Nephron progenitor cell (in vitro differentiated cells): ENCODE measurements at regions not wholly inside any gene's neighbourhood (a gene's known extent, or its start where the extent isn't known, plus 50 kb on each side); places are given as distances from the start of the nearest gene placed in this dataset.
"Not testable (repeated sequence)": the region's sequence is repeated elsewhere in the genome, so short reads cannot be mapped to it uniquely, and the experiment has no call there.

ENCODE experiments used
- DNase-seq: peaks from one replicate; pipeline ENCODE4 v3.0.0; 2021
- H3K27ac Mint-ChIP-seq: 2 replicates; pipeline ENCODE4 v1.8.0; 2021; ENCODE audit warnings: mild to moderate bottlenecking, moderate library complexity, mixed read lengths
- H3K27me3 Mint-ChIP-seq: 2 replicates; pipeline ENCODE4 v1.8.0; 2021; ENCODE audit warnings: mild to moderate bottlenecking, low read depth, mixed read lengths; ENCODE audit not compliant: poor library complexity
- H3K36me3 Mint-ChIP-seq: 2 replicates; pipeline ENCODE4 v1.8.0; 2021; ENCODE audit warnings: low read depth, mixed read lengths
- H3K4me1 Mint-ChIP-seq: 2 replicates; pipeline ENCODE4 v1.8.0; 2021; ENCODE audit warnings: mixed read lengths
- H3K4me3 Mint-ChIP-seq: 2 replicates; pipeline ENCODE4 v1.8.0; 2021; ENCODE audit warnings: mild to moderate bottlenecking, moderate library complexity, mixed read lengths
- H3K9me3 Mint-ChIP-seq: 2 replicates; pipeline ENCODE4 v1.8.0; 2021; ENCODE audit warnings: mild to moderate bottlenecking, moderate library complexity, mixed read lengths
- TF ChIP-seq, protein P1 (sequence below): fragments of 200-600 bp; sonication (generic); IDR thresholded peaks from 2 replicates; pipeline ENCODE4 v1.5.0; 2021; ENCODE audit warnings: antibody characterized with exemption

DNA sequence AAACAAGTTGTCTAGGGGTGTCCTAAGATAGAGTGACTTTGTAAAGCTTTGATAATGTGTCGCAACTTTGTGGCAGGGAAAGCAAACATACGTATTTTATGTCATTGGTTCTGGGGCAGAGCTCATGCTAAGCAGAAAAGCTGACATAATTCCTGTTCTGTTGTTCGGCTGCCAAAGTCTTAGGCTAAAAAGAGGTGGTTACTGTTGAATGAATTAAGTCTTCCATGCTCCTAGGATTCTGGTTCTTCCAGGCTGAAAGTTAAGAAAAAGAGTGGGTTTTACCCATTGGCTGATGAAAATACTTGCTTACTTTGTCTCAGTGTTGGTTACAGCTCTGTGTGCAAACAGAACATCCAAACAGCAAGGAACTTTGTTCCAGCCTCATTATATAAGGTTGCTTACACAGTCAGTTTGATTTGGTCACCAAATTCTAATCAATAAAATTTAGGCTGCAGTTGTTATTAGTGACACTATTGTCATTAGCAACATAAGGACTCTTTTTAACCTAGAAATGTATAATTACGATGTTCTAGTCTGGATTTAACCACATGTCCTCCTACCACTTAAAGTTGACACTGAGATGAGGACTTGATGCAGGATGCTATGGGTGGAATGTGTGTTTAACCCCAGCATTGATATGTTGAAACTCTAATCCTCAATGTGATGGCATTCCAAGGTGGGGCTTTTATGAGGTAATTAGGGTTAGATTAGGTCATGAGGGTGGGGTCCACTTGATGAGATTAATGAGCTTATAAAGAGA is 114.0 kb upstream of the GOT2 start:
- H3K36me3 Mint-ChIP-seq = peaks cover 5% of the 10 kb centered on the region
- no peak overlapping the region for H3K4me3 Mint-ChIP-seq
- H3K4me1 Mint-ChIP-seq = peaks cover 5% of the 10 kb centered on the region
- no peak for DNase-seq
- peaks cover 4% of the 10 kb centered on the region for H3K27me3 Mint-ChIP-seq
- no peak overlapping the region for H3K27ac Mint-ChIP-seq
- H3K9me3 Mint-ChIP-seq = peaks cover 6% of the 10 kb centered on the region
- TF ChIP-seq, protein P1, sequence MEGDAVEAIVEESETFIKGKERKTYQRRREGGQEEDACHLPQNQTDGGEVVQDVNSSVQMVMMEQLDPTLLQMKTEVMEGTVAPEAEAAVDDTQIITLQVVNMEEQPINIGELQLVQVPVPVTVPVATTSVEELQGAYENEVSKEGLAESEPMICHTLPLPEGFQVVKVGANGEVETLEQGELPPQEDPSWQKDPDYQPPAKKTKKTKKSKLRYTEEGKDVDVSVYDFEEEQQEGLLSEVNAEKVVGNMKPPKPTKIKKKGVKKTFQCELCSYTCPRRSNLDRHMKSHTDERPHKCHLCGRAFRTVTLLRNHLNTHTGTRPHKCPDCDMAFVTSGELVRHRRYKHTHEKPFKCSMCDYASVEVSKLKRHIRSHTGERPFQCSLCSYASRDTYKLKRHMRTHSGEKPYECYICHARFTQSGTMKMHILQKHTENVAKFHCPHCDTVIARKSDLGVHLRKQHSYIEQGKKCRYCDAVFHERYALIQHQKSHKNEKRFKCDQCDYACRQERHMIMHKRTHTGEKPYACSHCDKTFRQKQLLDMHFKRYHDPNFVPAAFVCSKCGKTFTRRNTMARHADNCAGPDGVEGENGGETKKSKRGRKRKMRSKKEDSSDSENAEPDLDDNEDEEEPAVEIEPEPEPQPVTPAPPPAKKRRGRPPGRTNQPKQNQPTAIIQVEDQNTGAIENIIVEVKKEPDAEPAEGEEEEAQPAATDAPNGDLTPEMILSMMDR = no peak

DNA sequence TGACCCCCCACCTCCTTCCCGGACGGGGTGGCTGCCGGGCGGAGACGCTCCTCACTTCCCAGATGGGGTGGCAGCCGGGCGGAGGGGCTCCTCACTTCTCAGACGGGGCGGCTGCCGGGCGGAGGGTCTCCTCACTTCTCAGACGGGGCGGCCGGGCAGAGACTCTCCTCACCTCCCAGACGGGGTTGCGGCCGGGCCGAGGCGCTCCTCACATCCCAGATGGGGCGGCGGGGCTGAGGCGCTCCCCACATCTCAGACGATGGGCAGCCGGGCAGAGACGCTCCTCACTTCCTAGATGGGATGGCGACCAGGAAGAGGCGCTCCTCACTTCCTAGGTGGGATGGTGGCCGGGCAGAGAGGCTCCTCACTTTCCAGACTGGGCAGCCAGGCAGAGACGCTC is 112.1 kb upstream of the GOT2 start:
- not testable (repeated sequence) for H3K4me1 Mint-ChIP-seq, DNase-seq, H3K27me3 Mint-ChIP-seq, H3K27ac Mint-ChIP-seq, H3K36me3 Mint-ChIP-seq, H3K4me3 Mint-ChIP-seq, H3K9me3 Mint-ChIP-seq

DNA sequence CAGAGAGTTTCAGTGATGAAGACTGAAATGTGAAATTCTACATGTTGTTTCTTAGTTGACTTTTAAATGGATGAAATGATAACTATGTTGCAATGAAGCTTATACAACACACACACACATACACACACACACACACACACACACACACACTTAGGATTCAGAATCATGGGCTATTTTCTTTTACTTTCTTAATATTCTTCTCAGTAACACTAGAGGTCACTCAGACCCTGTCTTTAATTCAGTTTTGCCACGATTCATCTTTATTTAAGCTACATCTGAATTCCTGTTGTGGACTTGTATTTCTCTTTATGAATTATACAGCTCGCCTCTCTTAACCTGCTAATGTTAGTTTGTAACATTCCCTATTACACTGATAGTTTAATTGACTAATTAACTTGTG is 109.6 kb upstream of the GOT2 start:
- Mint-ChIP-seq H3K9me3 (peaks cover 16% of the 10 kb centered on the region), H3K36me3 (peaks cover 5% of the 10 kb centered on the region), H3K4me3 (no peak overlapping the region), H3K4me1 (no peaks in the 10 kb centered on the region), H3K27ac (no peak overlapping the region), H3K27me3 (peaks cover 4% of the 10 kb centered on the region)
- TF ChIP-seq, protein P1 = peak; percentile 30
- DNase-seq = no peak

DNA sequence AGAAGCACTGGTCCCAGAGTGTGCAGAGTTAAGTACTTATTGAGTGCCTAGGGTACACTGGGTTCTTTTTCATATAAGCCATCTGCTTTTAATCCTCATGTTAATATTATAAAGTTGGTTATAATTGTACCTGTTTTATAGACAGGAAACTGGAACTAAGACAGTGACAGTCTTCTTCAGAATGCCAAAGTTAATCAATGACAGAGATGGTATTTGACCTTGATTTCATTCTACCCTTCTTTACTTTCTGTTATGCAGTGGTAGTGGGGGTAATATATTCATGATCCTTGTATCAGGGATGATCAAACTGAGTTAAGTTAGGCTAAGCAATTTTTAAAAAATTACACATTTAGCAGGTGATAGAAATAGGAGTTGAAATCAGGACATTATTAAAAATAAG is 108.6 kb upstream of the GOT2 start:
- peaks cover 20% of the 10 kb centered on the region for H3K9me3 Mint-ChIP-seq
- H3K27ac Mint-ChIP-seq = no peak overlapping the region
- TF ChIP-seq, protein P1 = no peak
- H3K36me3 Mint-ChIP-seq = peaks cover 5% of the 10 kb centered on the region
- DNase-seq = no peak
- H3K4me3 Mint-ChIP-seq = no peak overlapping the region
- H3K4me1 Mint-ChIP-seq = no peaks in the 10 kb centered on the region
- peaks cover 4% of the 10 kb centered on the region for H3K27me3 Mint-ChIP-seq

DNA sequence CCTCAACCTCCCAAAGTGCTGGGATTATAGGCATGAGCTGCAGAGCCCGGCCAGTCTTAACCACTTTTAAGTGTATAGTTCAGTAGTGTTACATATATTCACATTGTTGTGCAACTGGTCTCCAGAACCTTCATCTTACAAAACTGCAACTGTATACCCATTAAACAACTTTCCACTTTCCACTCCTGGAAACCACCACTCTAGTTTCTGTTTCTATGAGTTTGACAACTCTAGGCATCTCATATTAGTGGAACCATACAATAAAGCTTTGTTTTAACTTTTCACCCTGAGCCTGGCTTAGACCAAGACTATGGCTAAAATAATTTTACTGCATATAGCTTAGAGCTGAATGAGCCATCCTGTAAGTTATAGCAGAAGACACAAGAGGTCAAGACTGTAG is 108.0 kb upstream of the GOT2 start:
- Mint-ChIP-seq H3K4me1 (no peaks in the 10 kb centered on the region), H3K4me3 (no peak overlapping the region), H3K27ac (no peak overlapping the region), H3K27me3 (peaks cover 4% of the 10 kb centered on the region), H3K36me3 (peaks cover 2% of the 10 kb centered on the region), H3K9me3 (peaks cover 18% of the 10 kb centered on the region)
- no peak for DNase-seq
- TF ChIP-seq, protein P1 = no peak

DNA sequence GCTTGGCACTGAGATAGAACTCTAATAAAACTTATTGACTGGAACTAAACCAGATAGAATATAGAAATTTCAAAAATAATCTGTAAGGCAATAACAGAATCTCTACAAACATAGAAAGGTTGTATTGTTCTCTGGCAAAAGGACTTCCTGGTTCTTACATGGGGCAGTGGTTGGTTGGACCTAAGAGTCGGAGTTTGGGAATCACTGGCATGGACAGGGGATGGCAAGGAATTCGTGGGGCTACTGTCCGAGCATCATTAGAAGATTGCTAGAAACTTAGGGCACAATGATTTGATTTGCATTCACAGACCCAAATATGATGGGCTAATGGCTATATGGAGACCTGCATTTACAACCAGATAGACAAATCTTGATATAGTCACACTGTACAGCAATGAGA is 103.8 kb upstream of the GOT2 start:
- H3K4me1 Mint-ChIP-seq = no peaks in the 10 kb centered on the region
- no peak overlapping the region for H3K4me3 Mint-ChIP-seq
- no peak for DNase-seq
- H3K27ac Mint-ChIP-seq = no peak overlapping the region
- peaks cover 15% of the 10 kb centered on the region for H3K9me3 Mint-ChIP-seq
- TF ChIP-seq, protein P1 = no peak
- H3K27me3 Mint-ChIP-seq = peaks cover 11% of the 10 kb centered on the region
- H3K36me3 Mint-ChIP-seq = no peaks in the 10 kb centered on the region
